Body of pancreas (tissue), 4 donors: ENCODE measurements at regions not wholly inside any gene's neighbourhood (a gene's known extent, or its start where the extent isn't known, plus 50 kb on each side); places are given as distances from the start of the nearest gene placed in this dataset.

ENCODE experiments used
- ATAC-seq: fragments of 150-250 bp; one replicate; pipeline ENCODE4 v1.9.1; 2016
- DNase-seq, 4 donors: peaks; one replicate each; pipeline ENCODE4 v3.0.0-alpha.2; 2019
- H3K27ac ChIP-seq, 4 donors: fragments of 200-600 bp; sonication (generic); 1 replicate in 3 of 4; 2 replicates in 1 of 4; pipeline versions ENCODE4 v1.5.1 to v1.6.1; 2016 to 2019; ENCODE audit warnings: mild to moderate bottlenecking in 1 of 4, mixed read lengths in 1 of 4, moderate library complexity in 1 of 4
- H3K27me3 ChIP-seq, 2 donors: fragments of 200-600 bp; sonication (generic); one replicate each; pipeline ENCODE4 v1.6.0; 2016; ENCODE audit warnings: mild to moderate bottlenecking in 1 of 2
- H3K36me3 ChIP-seq, 2 donors: fragments of 200-600 bp; sonication (generic); replicated peaks in 1 of 2; 2 replicates each; pipeline ENCODE4 v1.5.1; 2016; ENCODE audit warnings: low read depth in 2 of 2; ENCODE audit not compliant: insufficient read depth in 1 of 2
- H3K4me1 ChIP-seq: fragments of 200-600 bp; sonication (generic); one replicate; pipeline ENCODE4 v1.6.0; 2016
- H3K4me3 ChIP-seq, 2 donors: fragments of 200-600 bp; sonication (generic); 1 replicate in 1 of 2; 2 replicates in 1 of 2; pipeline ENCODE4 v1.5.1; 2016 to 2019
- H3K9me3 ChIP-seq, 3 donors: fragments of 200-600 bp; sonication (generic); 1 replicate in 2 of 3; 2 replicates in 1 of 3; pipeline ENCODE4 v1.5.1; 2016
- CTCF ChIP-seq, 7 experiments: fragments of 450-650 bp in 4 of 7; fragments of 200-600 bp in 3 of 7; sonication (generic) in 3 of 7; IDR thresholded peaks; one replicate each; pipeline ENCODE4 v1.5.1; 2016 to 2019; ENCODE audit warnings: antibody characterized with exemption in 7 of 7
- POLR2A ChIP-seq, 3 donors: fragments of 450-650 bp; IDR thresholded peaks; one replicate each; pipeline ENCODE4 v1.6.1; 2016; ENCODE audit warnings: antibody characterized with exemption in 3 of 3, mild to moderate bottlenecking in 2 of 3
- WGBS, 2 donors: methylation state at CpG; one replicate each; pipeline ENCODE4 v1.1.5; 2017; 5-methylcytosine and 5-hydroxymethylcytosine counted together
- intact Hi-C: fragments of 100-400 bp; cut with DNase I; formaldehyde crosslinking; loops from one replicate; pipeline ENCODE4 v1.15.1; 2023

- no peak overlapping the region for H3K4me3 ChIP-seq
- DNase-seq (no peak), ATAC-seq (no peak)
- H3K27me3 ChIP-seq: no peaks in the 10 kb centered on the region
- no peak overlapping the region for H3K27ac ChIP-seq
- H3K36me3 ChIP-seq: no peaks in the 10 kb centered on the region
- no peaks in the 10 kb centered on the region for H3K9me3 ChIP-seq
- WGBS, 2 donors: 78 to 81% methylated on average over 1 of the region's 1 CpG
- intact Hi-C loops: no loop called here
- H3K4me1 ChIP-seq: no peaks in the 10 kb centered on the region
- TF ChIP-seq CTCF (IDR thresholded peaks at IDR 0.05): no peak
- no peak for TF ChIP-seq POLR2A (IDR thresholded peaks at IDR 0.05)
Measured at GRCh38 chr3:117954131-117954530, 1080.5 kb downstream of the IGSF11 start.

GRCh38 chr3:117955196-117955595, 1079.5 kb downstream of the IGSF11 start:
- Histone ChIP-seq H3K9me3 (no peaks in the 10 kb centered on the region), H3K36me3 (no peaks in the 10 kb centered on the region), H3K27me3 (no peaks in the 10 kb centered on the region), H3K4me1 (no peaks in the 10 kb centered on the region), H3K27ac (no peak overlapping the region), H3K4me3 (no peak overlapping the region)
- no peak for DNase-seq
- TF ChIP-seq CTCF (IDR thresholded peaks at IDR 0.05) (no peak), POLR2A (IDR thresholded peaks at IDR 0.05) (no peak)
- no peak for ATAC-seq
- intact Hi-C loops: no loop called here

- DNase-seq (no peak), ATAC-seq (no peak)
- H3K27me3 ChIP-seq: no peaks in the 10 kb centered on the region
- H3K4me1 ChIP-seq: no peaks in the 10 kb centered on the region
- no peak overlapping the region for H3K27ac ChIP-seq
- TF ChIP-seq CTCF (IDR thresholded peaks at IDR 0.05) (no peak), POLR2A (IDR thresholded peaks at IDR 0.05) (no peak)
- H3K36me3 ChIP-seq: no peaks in the 10 kb centered on the region
- H3K9me3 ChIP-seq: no peaks in the 10 kb centered on the region
- H3K4me3 ChIP-seq: no peak overlapping the region
- 84 to 88% methylated on average over 2 of the region's 2 CpGs for WGBS, 2 donors
- intact Hi-C loops: no loop called here
Measured at GRCh38 chr3:117958027-117958426, 1076.6 kb downstream of the IGSF11 start.

- Histone ChIP-seq H3K4me1 (no peaks in the 10 kb centered on the region), H3K4me3 (no peak overlapping the region), H3K27ac (no peak overlapping the region), H3K36me3 (no peaks in the 10 kb centered on the region), H3K9me3 (no peaks in the 10 kb centered on the region), H3K27me3 (no peaks in the 10 kb centered on the region)
- no peak for DNase-seq
- ATAC-seq: no peak
- WGBS, 2 donors: 62 to 64% methylated on average over 2 of the region's 2 CpGs
- intact Hi-C loops: no loop called here
- no peak for TF ChIP-seq POLR2A (IDR thresholded peaks at IDR 0.05)
- no peak for TF ChIP-seq CTCF (IDR thresholded peaks at IDR 0.05)
Measured at GRCh38 chr3:117962750-117963149, 1071.9 kb downstream of the IGSF11 start.

- H3K27me3 ChIP-seq: no peaks in the 10 kb centered on the region
- 60% methylated on average over 2 of the region's 2 CpGs for WGBS, 2 donors
- ATAC-seq (no peak), DNase-seq (no peak)
- H3K4me1 ChIP-seq: no peaks in the 10 kb centered on the region
- H3K36me3 ChIP-seq: no peaks in the 10 kb centered on the region
- TF ChIP-seq POLR2A (IDR thresholded peaks at IDR 0.05) (no peak), CTCF (IDR thresholded peaks at IDR 0.05) (no peak)
- no peak overlapping the region for H3K27ac ChIP-seq
- intact Hi-C loops: no loop called here
- H3K4me3 ChIP-seq: no peak overlapping the region
- no peaks in the 10 kb centered on the region for H3K9me3 ChIP-seq
Measured at GRCh38 chr3:117963858-117964257, 1070.8 kb downstream of the IGSF11 start.
